Endothelial cell of umbilical vein (primary cell): ENCODE measurements at regions not wholly inside any gene's neighbourhood (a gene's known extent, or its start where the extent isn't known, plus 50 kb on each side); places are given as distances from the start of the nearest gene placed in this dataset.

Experiments used
- BruUV-seq: library from RNA; stranded (reverse); fragments of 400-500 nt; replicated peaks from 2 replicates; lab custom pipeline; 2021; lab: Mats Ljungman, UMichigan
- CTCF ChIA-PET: fragments of 300-600, 350-600 bp; sonication (Branson Sonifier 250); formaldehyde crosslinking; loops from one replicate; lab custom pipeline; 2021; ENCODE audit warnings: antibody characterized with exemption, inconsistent platforms; lab: Charles Lee
- POLR2A ChIA-PET: fragments of 300-600, 350-600 bp; sonication (Branson Sonifier 250); formaldehyde crosslinking; loops from one replicate; lab custom pipeline; 2021; ENCODE audit warnings: antibody characterized with exemption, inconsistent platforms; lab: Charles Lee
- DNase-seq: peaks from one replicate; pipeline ENCODE4 v3.0.0-alpha.2; 2011; ENCODE audit warnings: low read depth, low spot score
- FAIRE-seq: peaks from 2 replicates; lab custom pipeline; 2011; peaks lifted over from hg19 to GRCh38; lab: Jason Lieb, UNC
- H2AFZ ChIP-seq: 2 replicates; pipeline ENCODE4 v1.6.0; 2012; ENCODE audit warnings: low read depth, low read length, control low read depth, inconsistent platforms
- H3K27ac ChIP-seq: 2 replicates; pipeline ENCODE4 v1.5.1; 2011; ENCODE audit warnings: low read depth, mild to moderate bottlenecking, control low read depth, low read length, moderate library complexity; ENCODE audit not compliant: insufficient read depth
- H3K27me3 ChIP-seq, 2 experiments: 2 replicates each; pipeline versions ENCODE4 v1.6.0 to v1.6.1; 2011; ENCODE audit warnings: low read length in 2 of 2, mixed read lengths in 1 of 2; ENCODE audit not compliant: control insufficient read depth in 2 of 2, insufficient read depth in 2 of 2
- H3K36me3 ChIP-seq, 2 experiments: 2 replicates in 1 of 2; 3 replicates in 1 of 2; pipeline ENCODE4 v1.5.1; 2011; ENCODE audit warnings: low read length in 2 of 2, mild to moderate bottlenecking in 1 of 2, moderate library complexity in 1 of 2; ENCODE audit not compliant: control insufficient read depth in 2 of 2, insufficient read depth in 2 of 2; ENCODE audit errors: extremely low read depth in 1 of 2
- H3K4me1 ChIP-seq: 3 replicates; pipeline ENCODE4 v1.5.1; 2011; ENCODE audit warnings: mild to moderate bottlenecking, low read length; ENCODE audit not compliant: control insufficient read depth, insufficient read depth; ENCODE audit errors: extremely low read depth
- H3K4me2 ChIP-seq: 2 replicates; pipeline ENCODE4 v1.6.1; 2011; ENCODE audit warnings: low read length, control low read depth, mixed read lengths; ENCODE audit not compliant: insufficient read depth
- H3K4me3 ChIP-seq, 3 experiments: fragments of 200-600 bp in 1 of 3; sonication (generic), shearing (Covaris generic) in 1 of 3; replicated peaks in 1 of 3; 2 replicates each; pipeline ENCODE4 v1.5.1; 2011 to 2016; ENCODE audit warnings: control low read depth in 3 of 3, low read length in 3 of 3, mild to moderate bottlenecking in 2 of 3, inconsistent platforms in 1 of 3, low read depth in 1 of 3, moderate library complexity in 1 of 3; ENCODE audit not compliant: insufficient read depth in 1 of 3
- H3K79me2 ChIP-seq: 2 replicates; pipeline ENCODE4 v1.6.0; 2012; ENCODE audit warnings: low read length, inconsistent platforms; ENCODE audit not compliant: control insufficient read depth, insufficient read depth
- H3K9ac ChIP-seq: replicated peaks from 2 replicates; pipeline ENCODE3; 2011; ENCODE audit warnings: low read length, control low read depth; ENCODE audit not compliant: insufficient read depth; ENCODE audit errors: extremely low read depth
- H3K9me1 ChIP-seq: replicated peaks from 3 replicates; pipeline ENCODE4 v1.6.0; 2011; ENCODE audit warnings: mild to moderate bottlenecking, low read length; ENCODE audit not compliant: control insufficient read depth, insufficient read depth; ENCODE audit errors: extremely low read depth
- H3K9me3 ChIP-seq: replicated peaks from 2 replicates; pipeline ENCODE4 v1.5.1; 2012; ENCODE audit warnings: low read length, inconsistent platforms; ENCODE audit not compliant: control insufficient read depth, insufficient read depth
- H4K20me1 ChIP-seq: replicated peaks from 2 replicates; pipeline ENCODE3; 2011; ENCODE audit warnings: mild to moderate bottlenecking, low read length; ENCODE audit not compliant: control insufficient read depth, insufficient read depth; ENCODE audit errors: extremely low read depth
- EZH2 ChIP-seq: IDR thresholded peaks from 2 replicates; pipeline ENCODE4 v1.6.1; 2012; ENCODE audit warnings: borderline replicate concordance, low read depth, mild to moderate bottlenecking, moderate library complexity, low read length, inconsistent platforms; ENCODE audit not compliant: severe bottlenecking
- FOS ChIP-seq: IDR thresholded peaks from 2 replicates; pipeline ENCODE4 v1.6.1; 2011; ENCODE audit warnings: mild to moderate bottlenecking, low read length, moderate library complexity, borderline replicate concordance; ENCODE audit not compliant: insufficient read depth
- GATA2 ChIP-seq: IDR thresholded peaks from 2 replicates; pipeline ENCODE4 v1.7.0; 2011; ENCODE audit warnings: low read depth, mild to moderate bottlenecking, moderate library complexity, mixed read lengths, low read length; ENCODE audit not compliant: insufficient read length, insufficient read depth
- MYC ChIP-seq: IDR thresholded peaks from one replicate; pipeline ENCODE4 v1.6.1; 2011; ENCODE audit warnings: mild to moderate bottlenecking, low read depth, low read length
- POLR2A ChIP-seq: IDR thresholded peaks from 2 replicates; pipeline ENCODE4 v1.6.1; 2012; ENCODE audit warnings: low read depth, mild to moderate bottlenecking, control low read depth, low read length
- POLR2AphosphoS5 ChIP-seq: IDR thresholded peaks from 2 replicates; pipeline ENCODE4 v1.6.1; 2012; ENCODE audit warnings: low read depth, mild to moderate bottlenecking, control low read depth, low read length, moderate library complexity; ENCODE audit not compliant: insufficient read depth
- dilution Hi-C: fragments of 300-500 bp; cut with MboI; formaldehyde crosslinking; loops from one replicate; pipeline ENCODE4 v1.15.0; 2019; ENCODE audit warnings: low sequenced_read_pairs; ENCODE audit not compliant: extremely low pct_ligation_motif_present
- intact Hi-C: fragments of 100-400 bp; cut with micrococcal nuclease; formaldehyde crosslinking; loops from one replicate; pipeline ENCODE4 v1.10.0; 2022
- TF ChIP-seq, protein P1 (sequence below): IDR thresholded peaks from 2 replicates; pipeline ENCODE4 v1.6.1; 2011; ENCODE audit not compliant: insufficient read depth, insufficient read length
- TF ChIP-seq, protein P2 (sequence below), 2 donors: IDR thresholded peaks; 1 replicate in 1 of 2; 2 replicates in 1 of 2; pipeline ENCODE4 v1.5.1; 2011; ENCODE audit warnings: low read length in 2 of 2, mild to moderate bottlenecking in 2 of 2, moderate library complexity in 2 of 2, control low read depth in 1 of 2, inconsistent platforms in 1 of 2, low read depth in 1 of 2; ENCODE audit not compliant: insufficient read depth in 1 of 2; ENCODE audit errors: extremely low read depth in 1 of 2

GRCh38 chr2:126344493-126344892 lies 311.5 kb upstream of the GYPC start:
- Histone ChIP-seq H4K20me1 (no peaks in the 10 kb centered on the region), H3K4me3 (no peak overlapping the region), H3K4me2 (no peak overlapping the region), H3K79me2 (no peaks in the 10 kb centered on the region), H3K9ac (no peak overlapping the region), H3K36me3 (no peaks in the 10 kb centered on the region), H3K9me3 (no peaks in the 10 kb centered on the region), H3K4me1 (no peaks in the 10 kb centered on the region), H3K27me3 (no peaks in the 10 kb centered on the region), H3K27ac (no peak overlapping the region), H2AFZ (no peak overlapping the region), H3K9me1 (no peaks in the 10 kb centered on the region)
- dilution Hi-C loops (no loop called here), intact Hi-C loops (no loop called here)
- TF ChIP-seq GATA2 = no peak
- no peak for TF ChIP-seq EZH2
- TF ChIP-seq POLR2A = no peak
- TF ChIP-seq, protein P1, sequence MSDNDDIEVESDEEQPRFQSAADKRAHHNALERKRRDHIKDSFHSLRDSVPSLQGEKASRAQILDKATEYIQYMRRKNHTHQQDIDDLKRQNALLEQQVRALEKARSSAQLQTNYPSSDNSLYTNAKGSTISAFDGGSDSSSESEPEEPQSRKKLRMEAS = no peak
- POLR2A ChIA-PET = no interaction called here
- no TSS peak for BruUV-seq
- DNase-seq (no peak), FAIRE-seq (no peak)
- CTCF ChIA-PET = no interaction called here

DNA sequence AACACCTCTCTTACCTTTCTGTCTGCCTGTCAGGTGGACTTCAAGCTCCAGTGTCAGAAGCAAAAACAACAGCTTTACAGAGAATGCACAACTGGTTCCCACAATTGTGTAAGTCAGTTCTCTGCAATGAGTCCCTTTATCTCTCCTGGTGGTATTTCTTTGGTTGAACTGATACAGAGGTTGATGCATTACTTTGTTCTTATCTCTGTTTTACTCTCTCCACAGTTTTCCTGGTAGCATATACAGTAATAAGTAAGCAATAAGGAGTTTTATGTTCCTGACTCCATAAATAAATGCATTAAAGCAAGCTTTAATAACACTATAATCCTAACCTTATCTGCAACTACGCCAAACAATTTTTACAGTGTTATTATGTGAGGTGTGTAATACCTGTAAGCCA lies 310.3 kb upstream of the GYPC start:
- Histone ChIP-seq H3K27me3 (no peaks in the 10 kb centered on the region), H4K20me1 (no peaks in the 10 kb centered on the region), H3K79me2 (no peaks in the 10 kb centered on the region), H3K27ac (no peak overlapping the region), H3K4me1 (no peaks in the 10 kb centered on the region), H3K9ac (no peak overlapping the region), H3K9me3 (peaks cover 3% of the 10 kb centered on the region), H3K36me3 (no peaks in the 10 kb centered on the region), H3K9me1 (no peaks in the 10 kb centered on the region), H2AFZ (no peak overlapping the region), H3K4me3 (no peak overlapping the region), H3K4me2 (no peak overlapping the region)
- FAIRE-seq = no peak
- CTCF ChIA-PET = no interaction called here
- intact Hi-C loops = no loop called here
- dilution Hi-C loops = no loop called here
- DNase-seq = no peak
- no TSS peak for BruUV-seq
- TF ChIP-seq, protein P2, sequence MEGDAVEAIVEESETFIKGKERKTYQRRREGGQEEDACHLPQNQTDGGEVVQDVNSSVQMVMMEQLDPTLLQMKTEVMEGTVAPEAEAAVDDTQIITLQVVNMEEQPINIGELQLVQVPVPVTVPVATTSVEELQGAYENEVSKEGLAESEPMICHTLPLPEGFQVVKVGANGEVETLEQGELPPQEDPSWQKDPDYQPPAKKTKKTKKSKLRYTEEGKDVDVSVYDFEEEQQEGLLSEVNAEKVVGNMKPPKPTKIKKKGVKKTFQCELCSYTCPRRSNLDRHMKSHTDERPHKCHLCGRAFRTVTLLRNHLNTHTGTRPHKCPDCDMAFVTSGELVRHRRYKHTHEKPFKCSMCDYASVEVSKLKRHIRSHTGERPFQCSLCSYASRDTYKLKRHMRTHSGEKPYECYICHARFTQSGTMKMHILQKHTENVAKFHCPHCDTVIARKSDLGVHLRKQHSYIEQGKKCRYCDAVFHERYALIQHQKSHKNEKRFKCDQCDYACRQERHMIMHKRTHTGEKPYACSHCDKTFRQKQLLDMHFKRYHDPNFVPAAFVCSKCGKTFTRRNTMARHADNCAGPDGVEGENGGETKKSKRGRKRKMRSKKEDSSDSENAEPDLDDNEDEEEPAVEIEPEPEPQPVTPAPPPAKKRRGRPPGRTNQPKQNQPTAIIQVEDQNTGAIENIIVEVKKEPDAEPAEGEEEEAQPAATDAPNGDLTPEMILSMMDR (IDR thresholded peaks at IDR 0.05; ENCODE audit: extremely low read depth in 1 of 2, insufficient read depth in 1 of 2, low read depth in 1 of 2, low read length in 2 of 2) = no peak
- TF ChIP-seq FOS = no peak
- no peak for TF ChIP-seq GATA2
- TF ChIP-seq POLR2AphosphoS5 = no peak
- TF ChIP-seq MYC = no peak
- POLR2A ChIA-PET = no interaction called here
